ENCODE measurements at regions not wholly inside any gene's neighbourhood (a gene's known extent, or its start where the extent isn't known, plus 50 kb on each side); places are given as distances from the start of the nearest gene placed in this dataset.

DNA sequence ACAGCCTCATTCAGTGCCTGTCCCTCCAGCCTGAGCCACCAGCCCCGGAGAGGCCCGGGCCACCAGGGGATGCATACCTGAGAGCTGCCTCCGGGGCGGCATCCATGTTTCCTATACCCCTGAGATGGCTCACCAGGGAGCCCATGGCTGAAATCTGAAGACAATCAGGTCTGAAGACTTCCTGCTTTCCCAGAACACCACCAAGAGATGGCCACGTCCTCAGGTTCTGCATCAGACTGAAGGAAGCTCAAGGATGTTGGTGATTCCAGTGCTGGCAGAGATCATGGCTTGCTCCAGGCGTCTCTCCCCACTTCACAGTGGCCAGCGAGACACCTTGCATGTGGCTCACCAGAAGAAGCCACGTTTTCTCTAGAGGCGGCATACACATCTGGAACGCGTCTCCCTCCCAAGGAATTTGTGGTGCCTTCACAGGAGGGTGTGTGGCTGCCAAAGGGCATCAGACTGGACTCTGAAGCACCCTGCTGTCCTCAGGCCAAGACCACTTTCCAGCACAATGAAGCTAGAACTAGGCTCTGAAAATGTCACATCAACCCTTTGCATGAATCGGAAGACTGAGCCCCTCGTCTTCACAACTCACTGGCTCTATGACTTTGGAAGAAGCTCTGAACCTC is 170.7 kb upstream of the IRF2BP2 start:
- intact Hi-C loops (cut with micrococcal nuclease; ENCODE audit: unreplicated experiment) (no loop called here), in situ Hi-C loops (cut with HindIII; ENCODE audit: extremely low pct_ligation_motif_present, low pct_unique_long_range_greater_than_20kb) (no loop called here)
- ChIA-PET CTCF (ENCODE audit: low intra/inter-chr PET ratio, low total read pairs) (no interaction called here), POLR2A (interaction anchor here (1.0 to 2.9 kb wide), 14 partner anchors 13 to 289 kb away, joined by 3 to 27 read pairs (median 4); partner anchors contain the start of gene IRF2BP2)
- FAIRE-seq (no peak), ATAC-seq (peak; percentile 58), DNase-seq (ENCODE audit: low spot score) (no peak)
- Histone ChIP-seq H3K79me2 (ENCODE audit: insufficient read depth, low read length) (no peaks in the 10 kb centered on the region), H2AFZ (ENCODE audit: low read length) (no peak overlapping the region), H3K9me3 (ENCODE audit: low read length) (no peaks in the 10 kb centered on the region), H3K27ac (ENCODE audit: extremely low read length, insufficient read depth, low read length) (no peak overlapping the region), H3K9ac (ENCODE audit: insufficient read depth, low read depth, low read length) (no peak overlapping the region), H3K4me2 (ENCODE audit: low read depth, low read length) (no peak overlapping the region), H3K27me3 (ENCODE audit: control insufficient read depth in 1 of 2, insufficient read depth in 2 of 2, low read length in 2 of 2) (peaks cover 0 to 28% of the 10 kb centered on the region in 2 experiments; a peak in 3 of 5 replicates), H4K20me1 (ENCODE audit: insufficient read depth, low read length) (no peaks in the 10 kb centered on the region), H3K4me1 (ENCODE audit: insufficient read depth, low read length) (peaks cover 29% of the 10 kb centered on the region), H3K36me3 (replicated peaks in 1 of 2; ENCODE audit: control insufficient read depth in 1 of 2, insufficient read depth in 2 of 2, low read length in 2 of 2) (no peaks in the 10 kb centered on the region), H3K4me3 (replicated peaks in 1 of 3; ENCODE audit: insufficient read depth in 1 of 3, low read depth in 2 of 3, low read length in 3 of 3) (no peak overlapping the region)
- WGBS (ENCODE audit: low lambda C conversion rate), result 65% methylated on average over 13 of the region's 13 CpGs
- BruUV-seq (replicated peaks), result no TSS peak
- peak; percentile 35; the same call in 1 of the 2 replicates for TF ChIP-seq ZNF572 (CRISPR knock-in tag; IDR thresholded peaks at IDR 0.05)
- TF ChIP-seq SP140L (CRISPR knock-in tag; IDR thresholded peaks at IDR 0.05; ENCODE audit: borderline replicate concordance), result no peak
- peak; percentile 42; the same call in 1 of the 2 replicates for TF ChIP-seq IRF9 (CRISPR knock-in tag; IDR thresholded peaks at IDR 0.05; ENCODE audit: borderline replicate concordance)
- TF ChIP-seq MEIS2 (CRISPR knock-in tag; IDR thresholded peaks at IDR 0.05), result peak; percentile 24; the same call in 1 of the 2 replicates
- TF ChIP-seq ZNF318 (CRISPR knock-in tag; IDR thresholded peaks at IDR 0.05), result 0 out of 2 replicates have a peak, but pooled peaks have one; percentile 63
- TF ChIP-seq SALL2 (CRISPR knock-in tag; IDR thresholded peaks at IDR 0.05), result 0 out of 2 replicates have a peak, but pooled peaks have one; percentile 7
- TF ChIP-seq TBX2 (CRISPR knock-in tag; IDR thresholded peaks at IDR 0.05; ENCODE audit: borderline replicate concordance), result 0 out of 2 replicates have a peak, but pooled peaks have one; percentile 9
- TF ChIP-seq TARDBP (CRISPR knock-in tag; IDR thresholded peaks at IDR 0.05), result no peak
- no peak for TF ChIP-seq ATF7 (IDR thresholded peaks at IDR 0.05)
- TF ChIP-seq ATF7 (CRISPR knock-in tag; IDR thresholded peaks at IDR 0.05), result 0 out of 2 replicates have a peak, but pooled peaks have one; percentile 41
- TF ChIP-seq KLF13 (CRISPR knock-in tag; IDR thresholded peaks at IDR 0.05), result peak; percentile 85; the same call in 1 of the 2 replicates
- TF ChIP-seq RBM39 (IDR thresholded peaks at IDR 0.05; ENCODE audit: low read depth, low read length, poor library complexity, severe bottlenecking), result no peak
- 0 out of 2 replicates have a peak, but pooled peaks have one; percentile 47 for TF ChIP-seq ZNF788 (CRISPR knock-in tag; IDR thresholded peaks at IDR 0.05; ENCODE audit: borderline replicate concordance)
- TF ChIP-seq ARHGAP35 (CRISPR knock-in tag; IDR thresholded peaks at IDR 0.05; ENCODE audit: borderline replicate concordance), result peak; percentile 51; the same call in 1 of the 2 replicates
- TF ChIP-seq, protein P1, sequence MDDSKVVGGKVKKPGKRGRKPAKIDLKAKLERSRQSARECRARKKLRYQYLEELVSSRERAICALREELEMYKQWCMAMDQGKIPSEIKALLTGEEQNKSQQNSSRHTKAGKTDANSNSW (CRISPR knock-in tag; IDR thresholded peaks at IDR 0.05; ENCODE audit: borderline replicate concordance), result no peak
